ENCODE measurements at regions not wholly inside any gene's neighbourhood (a gene's known extent, or its start where the extent isn't known, plus 50 kb on each side); places are given as distances from the start of the nearest gene placed in this dataset.
A peak's percentile ranks its signal among the peaks of the same experiment; 100 is the strongest.

GRCh38 chr13:99075268-99076191, 97.7 kb upstream of the DOCK9 start:
- no peaks in the 10 kb centered on the region for H3K36me3 ChIP-seq
- no peak for ATAC-seq
- no peak overlapping the region for H3K4me3 ChIP-seq
- TF ChIP-seq CTCF (IDR thresholded peaks at IDR 0.05): no peak
- H3K4me1 ChIP-seq: no peaks in the 10 kb centered on the region
- no peaks in the 10 kb centered on the region for H3K27me3 ChIP-seq
- H3K9me3 ChIP-seq: no peaks in the 10 kb centered on the region
- DNase-seq: no peak
- intact Hi-C loops (cut with DNase I): no loop called here
- no peak overlapping the region for H3K27ac ChIP-seq

GRCh38 chr13:99078017-99078771, 100.3 kb upstream of the DOCK9 start:
- ATAC-seq (no peak), DNase-seq (no peak)
- no peaks in the 10 kb centered on the region for H3K4me1 ChIP-seq
- H3K9me3 ChIP-seq: no peaks in the 10 kb centered on the region
- TF ChIP-seq CTCF (IDR thresholded peaks at IDR 0.05): no peak
- no peaks in the 10 kb centered on the region for H3K27me3 ChIP-seq
- intact Hi-C loops (cut with DNase I): no loop called here
- H3K4me3 ChIP-seq: no peak overlapping the region
- H3K27ac ChIP-seq: no peak overlapping the region
- H3K36me3 ChIP-seq: no peaks in the 10 kb centered on the region

GRCh38 chr13:99080131-99080530, 102.3 kb upstream of the DOCK9 start:
- no peak for TF ChIP-seq CTCF (IDR thresholded peaks at IDR 0.05)
- Histone ChIP-seq H3K36me3 (no peaks in the 10 kb centered on the region), H3K4me3 (no peak overlapping the region), H3K4me1 (peaks cover 9% of the 10 kb centered on the region), H3K9me3 (no peaks in the 10 kb centered on the region), H3K27me3 (no peaks in the 10 kb centered on the region), H3K27ac (no peak overlapping the region)
- ATAC-seq (no peak), DNase-seq (no peak)
- intact Hi-C loops (cut with DNase I): no loop called here

- Histone ChIP-seq H3K4me1 (peaks cover 9% of the 10 kb centered on the region), H3K27ac (no peak overlapping the region), H3K27me3 (no peaks in the 10 kb centered on the region), H3K36me3 (no peaks in the 10 kb centered on the region), H3K9me3 (no peaks in the 10 kb centered on the region), H3K4me3 (peak overlapping the region; percentile 71)
- DNase-seq (no peak), ATAC-seq (no peak)
- intact Hi-C loops (cut with DNase I): no loop called here
- TF ChIP-seq CTCF (IDR thresholded peaks at IDR 0.05): no peak
Measured at GRCh38 chr13:99083981-99084380, 106.1 kb upstream of the DOCK9 start.

GRCh38 chr13:99085139-99085807, 107.4 kb upstream of the DOCK9 start:
- Histone ChIP-seq H3K27me3 (no peaks in the 10 kb centered on the region), H3K27ac (peak overlapping the region; percentile 74), H3K4me1 (peaks cover 9% of the 10 kb centered on the region), H3K36me3 (no peaks in the 10 kb centered on the region), H3K9me3 (no peaks in the 10 kb centered on the region), H3K4me3 (peak overlapping the region; percentile 71)
- TF ChIP-seq CTCF (IDR thresholded peaks at IDR 0.05): no peak
- intact Hi-C loops (cut with DNase I): no loop called here
- ATAC-seq (no peak), DNase-seq (no peak)
